SK-N-SH (cell line): ENCODE measurements at regions not wholly inside any gene's neighbourhood (a gene's known extent, or its start where the extent isn't known, plus 50 kb on each side); places are given as distances from the start of the nearest gene placed in this dataset.
"Not testable (repeated sequence)": the region's sequence is repeated elsewhere in the genome, so short reads cannot be mapped to it uniquely, and the experiment has no call there.

Experiments used
- CHD2 ChIP-seq: fragments of 150-350 bp; IDR thresholded peaks from 2 replicates; pipeline ENCODE4 v1.6.1; 2018; ENCODE audit warnings: low read length; ENCODE audit not compliant: partially characterized antibody
- EP300 ChIP-seq, 2 experiments: IDR thresholded peaks; 2 replicates each; pipeline versions ENCODE4 v1.4.0 to v1.6.1; 2012; ENCODE audit warnings: borderline replicate concordance in 1 of 2, low read depth in 1 of 2, low read length in 1 of 2
- FOXM1 ChIP-seq: IDR thresholded peaks from 2 replicates; pipeline ENCODE4 v1.4.0; 2012; ENCODE audit warnings: low read depth, mild to moderate bottlenecking
- JUND ChIP-seq: IDR thresholded peaks from 2 replicates; pipeline ENCODE4 v1.4.0; 2012
- MAX ChIP-seq: IDR thresholded peaks from 2 replicates; pipeline ENCODE4 v1.4.0; 2012; ENCODE audit warnings: low read depth
- POLR2AphosphoS5 ChIP-seq: IDR thresholded peaks from 2 replicates; pipeline ENCODE4 v1.6.1; 2012; ENCODE audit warnings: low read depth, low read length
- RAD21 ChIP-seq: IDR thresholded peaks from 2 replicates; pipeline ENCODE4 v1.6.1; 2012; ENCODE audit warnings: mild to moderate bottlenecking, low read length
- RCOR1 ChIP-seq: fragments of 150-350 bp; IDR thresholded peaks from 2 replicates; pipeline ENCODE4 v1.6.1; 2017; ENCODE audit warnings: antibody characterized with exemption, low read length
- REST ChIP-seq: IDR thresholded peaks from 2 replicates; pipeline ENCODE4 v1.6.1; 2012; ENCODE audit warnings: mild to moderate bottlenecking, low read depth, low read length, moderate library complexity
- TAF1 ChIP-seq: IDR thresholded peaks from 2 replicates; pipeline ENCODE4 v1.6.1; 2012; ENCODE audit warnings: low read depth, mild to moderate bottlenecking, low read length, moderate library complexity, borderline replicate concordance
- USF2 ChIP-seq: fragments of 150-350 bp; IDR thresholded peaks from 2 replicates; pipeline ENCODE4 v1.6.1; 2017; ENCODE audit warnings: antibody characterized with exemption, low read length, low read depth, borderline replicate concordance
- YY1 ChIP-seq: IDR thresholded peaks from 2 replicates; pipeline ENCODE4 v1.4.0; 2012; ENCODE audit warnings: low read depth, mild to moderate bottlenecking
- TF ChIP-seq, protein P1 (sequence below): fragments of 200-600 bp; sonication (generic); IDR thresholded peaks from 2 replicates; pipeline ENCODE4 v1.6.1; 2017; ENCODE audit warnings: antibody characterized with exemption, mild to moderate bottlenecking, moderate library complexity

GRCh38 chr5:143588121-143588520 lies 184.6 kb upstream of the NR3C1 start:
- TF ChIP-seq, protein P1, sequence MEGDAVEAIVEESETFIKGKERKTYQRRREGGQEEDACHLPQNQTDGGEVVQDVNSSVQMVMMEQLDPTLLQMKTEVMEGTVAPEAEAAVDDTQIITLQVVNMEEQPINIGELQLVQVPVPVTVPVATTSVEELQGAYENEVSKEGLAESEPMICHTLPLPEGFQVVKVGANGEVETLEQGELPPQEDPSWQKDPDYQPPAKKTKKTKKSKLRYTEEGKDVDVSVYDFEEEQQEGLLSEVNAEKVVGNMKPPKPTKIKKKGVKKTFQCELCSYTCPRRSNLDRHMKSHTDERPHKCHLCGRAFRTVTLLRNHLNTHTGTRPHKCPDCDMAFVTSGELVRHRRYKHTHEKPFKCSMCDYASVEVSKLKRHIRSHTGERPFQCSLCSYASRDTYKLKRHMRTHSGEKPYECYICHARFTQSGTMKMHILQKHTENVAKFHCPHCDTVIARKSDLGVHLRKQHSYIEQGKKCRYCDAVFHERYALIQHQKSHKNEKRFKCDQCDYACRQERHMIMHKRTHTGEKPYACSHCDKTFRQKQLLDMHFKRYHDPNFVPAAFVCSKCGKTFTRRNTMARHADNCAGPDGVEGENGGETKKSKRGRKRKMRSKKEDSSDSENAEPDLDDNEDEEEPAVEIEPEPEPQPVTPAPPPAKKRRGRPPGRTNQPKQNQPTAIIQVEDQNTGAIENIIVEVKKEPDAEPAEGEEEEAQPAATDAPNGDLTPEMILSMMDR: not testable (repeated sequence)
- TF ChIP-seq FOXM1; YY1; EP300 (IDR thresholded peaks at IDR 0.05; ENCODE audit: borderline replicate concordance in 1 of 2, low read depth in 1 of 2, low read length in 1 of 2); POLR2AphosphoS5; TAF1; MAX; RAD21; JUND; USF2; REST; RCOR1; CHD2: not testable (repeated sequence)
